Astrocyte (in vitro differentiated cells and primary cell): ENCODE measurements at regions not wholly inside any gene's neighbourhood (a gene's known extent, or its start where the extent isn't known, plus 50 kb on each side); places are given as distances from the start of the nearest gene placed in this dataset.

Experiments used
- EZH2 ChIP-seq: IDR thresholded peaks from 2 replicates; pipeline ENCODE4 v1.6.1; 2012; ENCODE audit warnings: mild to moderate bottlenecking, low read length, inconsistent platforms; ENCODE audit not compliant: insufficient read depth
- TF ChIP-seq, protein P1 (sequence below): IDR thresholded peaks from 2 replicates; pipeline ENCODE4 v1.5.1; 2011; ENCODE audit warnings: low read depth, mild to moderate bottlenecking, inconsistent platforms, low read length, moderate library complexity; ENCODE audit not compliant: insufficient read depth

DNA sequence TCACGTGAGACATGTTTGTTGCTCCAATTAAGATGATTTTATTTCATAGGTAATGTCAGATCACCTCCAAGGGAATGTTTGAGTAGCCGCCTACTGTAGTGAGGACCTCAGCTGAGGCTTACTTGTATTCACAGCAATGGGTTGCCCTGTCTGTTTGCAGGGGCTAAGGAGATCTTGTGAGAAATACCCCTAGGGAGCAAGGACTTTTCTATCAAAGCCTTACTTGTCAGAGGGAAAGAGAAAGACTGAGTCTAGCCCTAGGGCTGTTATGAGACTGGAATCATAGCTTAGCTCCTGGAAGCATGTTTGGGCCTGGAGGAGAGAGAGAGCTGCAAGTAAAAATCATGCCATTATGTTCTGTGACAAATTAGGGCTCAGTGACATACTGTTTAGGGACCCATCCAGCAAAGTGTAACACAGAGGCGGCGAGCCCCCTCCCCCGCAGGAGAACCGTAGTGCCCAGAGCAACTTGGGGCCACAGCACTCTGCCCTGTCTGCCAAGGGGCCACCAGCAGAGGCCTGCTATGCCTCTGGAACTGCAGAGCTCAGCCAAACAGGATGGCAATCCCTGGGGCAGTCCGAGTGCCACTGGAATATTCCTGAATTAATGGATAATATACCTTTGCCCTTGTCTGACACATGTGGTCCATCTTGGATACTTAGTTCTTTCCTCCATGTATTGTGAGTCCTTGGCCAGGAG, 178.8 kb downstream of the DACT1 start:
- TF ChIP-seq, protein P1, sequence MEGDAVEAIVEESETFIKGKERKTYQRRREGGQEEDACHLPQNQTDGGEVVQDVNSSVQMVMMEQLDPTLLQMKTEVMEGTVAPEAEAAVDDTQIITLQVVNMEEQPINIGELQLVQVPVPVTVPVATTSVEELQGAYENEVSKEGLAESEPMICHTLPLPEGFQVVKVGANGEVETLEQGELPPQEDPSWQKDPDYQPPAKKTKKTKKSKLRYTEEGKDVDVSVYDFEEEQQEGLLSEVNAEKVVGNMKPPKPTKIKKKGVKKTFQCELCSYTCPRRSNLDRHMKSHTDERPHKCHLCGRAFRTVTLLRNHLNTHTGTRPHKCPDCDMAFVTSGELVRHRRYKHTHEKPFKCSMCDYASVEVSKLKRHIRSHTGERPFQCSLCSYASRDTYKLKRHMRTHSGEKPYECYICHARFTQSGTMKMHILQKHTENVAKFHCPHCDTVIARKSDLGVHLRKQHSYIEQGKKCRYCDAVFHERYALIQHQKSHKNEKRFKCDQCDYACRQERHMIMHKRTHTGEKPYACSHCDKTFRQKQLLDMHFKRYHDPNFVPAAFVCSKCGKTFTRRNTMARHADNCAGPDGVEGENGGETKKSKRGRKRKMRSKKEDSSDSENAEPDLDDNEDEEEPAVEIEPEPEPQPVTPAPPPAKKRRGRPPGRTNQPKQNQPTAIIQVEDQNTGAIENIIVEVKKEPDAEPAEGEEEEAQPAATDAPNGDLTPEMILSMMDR = no peak
- TF ChIP-seq EZH2 = no peak
